GM12892 (cell line): ENCODE measurements at regions not wholly inside any gene's neighbourhood (a gene's known extent, or its start where the extent isn't known, plus 50 kb on each side); places are given as distances from the start of the nearest gene placed in this dataset.

Experiments
- POLR2A ChIP-seq: IDR thresholded peaks from 2 replicates; pipeline ENCODE4 v1.6.1; 2011; ENCODE audit warnings: low read depth, low read length, control low read depth
- POLR2AphosphoS5 ChIP-seq: IDR thresholded peaks from 2 replicates; pipeline ENCODE4 v1.6.1; 2011; ENCODE audit warnings: low read depth, low read length, control low read depth

DNA sequence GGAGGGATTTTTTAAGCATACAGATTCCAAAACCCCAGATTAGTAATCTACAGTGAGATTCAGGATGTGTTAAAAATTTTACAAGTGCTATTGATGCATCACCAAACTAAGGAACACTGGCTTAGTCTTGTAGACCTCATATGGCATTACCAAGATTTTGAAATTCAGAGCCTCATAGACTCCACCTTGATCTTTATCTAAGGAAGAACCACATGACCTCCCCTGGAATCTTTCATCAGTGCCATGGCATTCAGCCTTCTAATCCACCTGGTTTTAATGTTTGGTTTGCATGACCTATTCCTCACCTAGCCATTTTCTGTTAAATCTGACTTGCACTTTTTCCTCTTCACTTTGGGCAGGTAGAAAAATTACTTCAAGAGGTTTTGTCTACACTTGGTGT is 171.6 kb downstream of the NKX6-1 start:
- TF ChIP-seq POLR2AphosphoS5 (no peak), POLR2A (no peak)
